ENCODE measurements at regions not wholly inside any gene's neighbourhood (a gene's known extent, or its start where the extent isn't known, plus 50 kb on each side); places are given as distances from the start of the nearest gene placed in this dataset.

DNA sequence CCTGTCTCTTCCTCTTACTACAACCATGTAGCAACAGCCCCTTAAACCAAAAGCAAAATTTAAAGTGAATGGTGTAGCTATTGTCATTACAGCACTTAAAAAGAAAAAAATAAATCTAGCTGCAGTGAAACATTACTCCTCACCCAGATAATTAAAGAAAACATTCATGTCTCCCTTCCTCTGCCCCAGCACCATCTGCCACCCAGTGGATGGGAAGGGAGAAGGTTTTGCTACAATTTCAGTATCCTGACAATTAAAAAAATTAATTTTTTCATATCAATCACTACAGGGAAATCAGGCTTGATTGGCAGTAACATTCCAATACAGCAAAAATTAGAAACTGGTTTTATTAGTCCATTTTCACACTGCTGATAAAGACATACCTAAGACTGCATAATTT lies 147.4 kb upstream of the PUM3 start:
- TF ChIP-seq, protein P1, sequence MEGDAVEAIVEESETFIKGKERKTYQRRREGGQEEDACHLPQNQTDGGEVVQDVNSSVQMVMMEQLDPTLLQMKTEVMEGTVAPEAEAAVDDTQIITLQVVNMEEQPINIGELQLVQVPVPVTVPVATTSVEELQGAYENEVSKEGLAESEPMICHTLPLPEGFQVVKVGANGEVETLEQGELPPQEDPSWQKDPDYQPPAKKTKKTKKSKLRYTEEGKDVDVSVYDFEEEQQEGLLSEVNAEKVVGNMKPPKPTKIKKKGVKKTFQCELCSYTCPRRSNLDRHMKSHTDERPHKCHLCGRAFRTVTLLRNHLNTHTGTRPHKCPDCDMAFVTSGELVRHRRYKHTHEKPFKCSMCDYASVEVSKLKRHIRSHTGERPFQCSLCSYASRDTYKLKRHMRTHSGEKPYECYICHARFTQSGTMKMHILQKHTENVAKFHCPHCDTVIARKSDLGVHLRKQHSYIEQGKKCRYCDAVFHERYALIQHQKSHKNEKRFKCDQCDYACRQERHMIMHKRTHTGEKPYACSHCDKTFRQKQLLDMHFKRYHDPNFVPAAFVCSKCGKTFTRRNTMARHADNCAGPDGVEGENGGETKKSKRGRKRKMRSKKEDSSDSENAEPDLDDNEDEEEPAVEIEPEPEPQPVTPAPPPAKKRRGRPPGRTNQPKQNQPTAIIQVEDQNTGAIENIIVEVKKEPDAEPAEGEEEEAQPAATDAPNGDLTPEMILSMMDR (IDR thresholded peaks at IDR 0.05) = no peak
- no peak for TF ChIP-seq POLR2A (IDR thresholded peaks at IDR 0.05)

All from heart left ventricle (tissue), 13 donors.